ENCODE measurements at regions not wholly inside any gene's neighbourhood (a gene's known extent, or its start where the extent isn't known, plus 50 kb on each side); places are given as distances from the start of the nearest gene placed in this dataset.

DNA sequence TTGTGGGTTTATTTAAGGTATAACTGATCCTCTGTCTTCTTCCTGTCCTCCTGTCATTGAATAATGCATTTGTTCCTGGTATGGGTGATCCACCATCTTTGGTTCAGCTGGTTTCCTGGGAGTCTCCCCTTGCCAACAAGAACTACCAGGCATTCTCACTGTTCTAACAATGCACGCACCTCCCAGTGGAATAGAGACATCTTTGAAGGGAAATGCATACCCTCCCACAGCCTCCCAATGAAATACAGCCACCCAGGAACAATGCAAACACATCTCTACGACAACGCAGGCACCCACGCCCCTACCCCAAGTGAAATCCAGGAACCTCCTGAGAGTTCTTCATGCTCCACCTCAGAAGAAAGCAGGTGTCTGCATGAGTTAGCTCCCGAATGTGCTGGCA, 318.0 kb downstream of the SOX11 start:
- TF ChIP-seq, protein P1, sequence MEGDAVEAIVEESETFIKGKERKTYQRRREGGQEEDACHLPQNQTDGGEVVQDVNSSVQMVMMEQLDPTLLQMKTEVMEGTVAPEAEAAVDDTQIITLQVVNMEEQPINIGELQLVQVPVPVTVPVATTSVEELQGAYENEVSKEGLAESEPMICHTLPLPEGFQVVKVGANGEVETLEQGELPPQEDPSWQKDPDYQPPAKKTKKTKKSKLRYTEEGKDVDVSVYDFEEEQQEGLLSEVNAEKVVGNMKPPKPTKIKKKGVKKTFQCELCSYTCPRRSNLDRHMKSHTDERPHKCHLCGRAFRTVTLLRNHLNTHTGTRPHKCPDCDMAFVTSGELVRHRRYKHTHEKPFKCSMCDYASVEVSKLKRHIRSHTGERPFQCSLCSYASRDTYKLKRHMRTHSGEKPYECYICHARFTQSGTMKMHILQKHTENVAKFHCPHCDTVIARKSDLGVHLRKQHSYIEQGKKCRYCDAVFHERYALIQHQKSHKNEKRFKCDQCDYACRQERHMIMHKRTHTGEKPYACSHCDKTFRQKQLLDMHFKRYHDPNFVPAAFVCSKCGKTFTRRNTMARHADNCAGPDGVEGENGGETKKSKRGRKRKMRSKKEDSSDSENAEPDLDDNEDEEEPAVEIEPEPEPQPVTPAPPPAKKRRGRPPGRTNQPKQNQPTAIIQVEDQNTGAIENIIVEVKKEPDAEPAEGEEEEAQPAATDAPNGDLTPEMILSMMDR (conservative IDR thresholded peaks at IDR 0.05): no peak
- TF ChIP-seq EZH2 (IDR thresholded peaks at IDR 0.05; ENCODE audit: low read depth): no peak

All from PC-9 (cell line).